ENCODE measurements at regions not wholly inside any gene's neighbourhood (a gene's known extent, or its start where the extent isn't known, plus 50 kb on each side); places are given as distances from the start of the nearest gene placed in this dataset.

DNA sequence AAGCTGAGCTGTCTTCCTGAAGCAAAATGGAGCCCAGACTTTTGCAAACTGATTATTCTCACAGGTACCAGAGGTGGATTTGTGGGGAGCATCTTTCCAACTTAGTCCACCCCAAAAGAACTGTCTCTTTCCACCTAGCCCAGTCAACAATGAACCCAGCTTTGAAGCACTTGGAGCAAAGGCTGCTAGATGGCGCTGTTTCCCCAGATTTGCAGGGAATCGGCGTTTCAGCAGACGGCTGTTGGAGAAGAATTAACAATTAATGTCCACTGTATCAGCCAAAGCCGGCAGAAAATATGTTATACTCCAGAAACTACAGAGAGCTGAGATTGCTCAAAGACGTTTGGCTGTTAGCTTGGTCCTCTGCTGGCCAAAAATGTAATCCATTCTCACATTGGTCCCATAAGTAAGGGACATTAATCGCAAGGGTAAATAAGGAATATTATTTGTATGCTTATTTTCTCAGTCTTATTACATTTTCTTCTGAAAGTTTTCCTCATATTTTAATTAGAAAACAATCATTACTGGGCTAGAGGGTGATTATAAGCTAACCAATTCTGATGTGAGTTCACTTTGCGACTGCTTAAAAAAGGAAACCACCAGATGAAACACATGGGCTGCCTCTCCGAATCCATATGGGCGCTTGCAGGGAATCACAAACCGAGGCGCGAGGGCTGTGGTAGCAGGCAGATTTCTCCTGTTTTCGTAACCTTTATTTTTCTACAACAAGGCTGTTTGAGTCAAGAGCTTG, 423.8 kb upstream of the MEX3C start:
- TF ChIP-seq, protein P1, sequence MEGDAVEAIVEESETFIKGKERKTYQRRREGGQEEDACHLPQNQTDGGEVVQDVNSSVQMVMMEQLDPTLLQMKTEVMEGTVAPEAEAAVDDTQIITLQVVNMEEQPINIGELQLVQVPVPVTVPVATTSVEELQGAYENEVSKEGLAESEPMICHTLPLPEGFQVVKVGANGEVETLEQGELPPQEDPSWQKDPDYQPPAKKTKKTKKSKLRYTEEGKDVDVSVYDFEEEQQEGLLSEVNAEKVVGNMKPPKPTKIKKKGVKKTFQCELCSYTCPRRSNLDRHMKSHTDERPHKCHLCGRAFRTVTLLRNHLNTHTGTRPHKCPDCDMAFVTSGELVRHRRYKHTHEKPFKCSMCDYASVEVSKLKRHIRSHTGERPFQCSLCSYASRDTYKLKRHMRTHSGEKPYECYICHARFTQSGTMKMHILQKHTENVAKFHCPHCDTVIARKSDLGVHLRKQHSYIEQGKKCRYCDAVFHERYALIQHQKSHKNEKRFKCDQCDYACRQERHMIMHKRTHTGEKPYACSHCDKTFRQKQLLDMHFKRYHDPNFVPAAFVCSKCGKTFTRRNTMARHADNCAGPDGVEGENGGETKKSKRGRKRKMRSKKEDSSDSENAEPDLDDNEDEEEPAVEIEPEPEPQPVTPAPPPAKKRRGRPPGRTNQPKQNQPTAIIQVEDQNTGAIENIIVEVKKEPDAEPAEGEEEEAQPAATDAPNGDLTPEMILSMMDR (IDR thresholded peaks at IDR 0.05; ENCODE audit: insufficient read depth, low read length), result peak; percentile 77
- no peak overlapping the region for H3K4me3 ChIP-seq (ENCODE audit: low read depth, low read length)
- peak; percentile 63 for DNase-seq (ENCODE audit: low read depth)

GRCh38 chr18:51621864-51622160, 424.3 kb upstream of the MEX3C start:
- no peak overlapping the region for H3K4me3 ChIP-seq (ENCODE audit: low read depth, low read length)
- TF ChIP-seq, protein P1 (IDR thresholded peaks at IDR 0.05; ENCODE audit: insufficient read depth, low read length), result no peak
- DNase-seq (ENCODE audit: low read depth), result no peak

DNA sequence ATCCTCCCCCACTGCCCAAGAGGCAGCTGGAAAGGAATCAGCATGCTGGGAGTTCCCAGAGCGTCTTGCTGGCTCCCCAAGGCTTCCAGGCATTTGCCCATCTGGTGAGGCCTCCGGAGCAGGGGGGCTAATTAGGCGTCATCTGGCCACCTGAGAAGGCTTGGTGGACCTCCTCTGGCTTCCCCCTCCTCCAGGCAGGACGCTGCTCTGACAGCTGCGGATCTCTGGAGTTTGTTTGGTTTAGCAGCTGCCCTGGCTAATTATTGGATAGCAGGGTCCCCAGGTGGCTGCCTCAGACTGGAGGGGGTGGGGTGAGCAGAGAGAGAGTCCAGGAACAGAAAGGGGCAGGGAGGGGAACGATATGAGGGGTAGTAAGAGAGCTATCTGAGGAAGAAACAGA, 425.2 kb upstream of the MEX3C start:
- no peak overlapping the region for H3K4me3 ChIP-seq (ENCODE audit: low read depth, low read length)

GRCh38 chr18:51623653-51624052, 426.2 kb upstream of the MEX3C start:
- TF ChIP-seq, protein P1 (IDR thresholded peaks at IDR 0.05; ENCODE audit: insufficient read depth, low read length), result no peak
- no peak for DNase-seq (ENCODE audit: low read depth)
- no peak overlapping the region for H3K4me3 ChIP-seq (ENCODE audit: low read depth, low read length)

More for the DNA sequence above, 425.2 kb upstream of the MEX3C start:
- TF ChIP-seq, protein P1 (IDR thresholded peaks at IDR 0.05; ENCODE audit: insufficient read depth, low read length), result no peak
- no peak for DNase-seq (ENCODE audit: low read depth)

GRCh38 chr18:51630706-51631105, 433.2 kb upstream of the MEX3C start:
- TF ChIP-seq, protein P1 (IDR thresholded peaks at IDR 0.05; ENCODE audit: insufficient read depth, low read length), result no peak
- no peak overlapping the region for H3K4me3 ChIP-seq (ENCODE audit: low read depth, low read length)
- no peak for DNase-seq (ENCODE audit: low read depth)

GRCh38 chr18:51637881-51638280, 440.4 kb upstream of the MEX3C start:
- TF ChIP-seq, protein P1 (IDR thresholded peaks at IDR 0.05; ENCODE audit: insufficient read depth, low read length), result no peak
- H3K4me3 ChIP-seq (ENCODE audit: low read depth, low read length), result no peak overlapping the region
- DNase-seq (ENCODE audit: low read depth), result no peak

DNA sequence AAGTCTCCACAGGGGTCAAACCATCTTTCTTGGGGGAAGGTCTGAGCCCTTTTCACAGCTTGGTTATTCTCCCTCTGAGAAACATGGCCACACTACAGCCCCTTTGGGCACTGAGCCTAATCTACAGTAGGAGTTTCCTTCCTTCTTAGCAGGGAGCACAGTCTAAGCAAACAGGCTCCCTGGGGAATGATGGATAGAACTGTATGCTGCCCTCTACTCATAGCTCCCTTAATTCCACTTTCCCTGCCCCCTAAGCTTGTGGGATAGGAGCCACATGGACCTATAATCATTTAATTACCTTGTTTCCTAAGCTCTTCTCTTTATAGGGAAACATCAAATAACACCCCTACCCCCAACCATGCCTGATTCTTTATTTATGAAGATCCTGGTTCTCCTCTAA, 442.1 kb upstream of the MEX3C start:
- TF ChIP-seq, protein P1 (IDR thresholded peaks at IDR 0.05; ENCODE audit: insufficient read depth, low read length), result no peak

More for the DNA sequence above, 442.1 kb upstream of the MEX3C start:
- no peak overlapping the region for H3K4me3 ChIP-seq (ENCODE audit: low read depth, low read length)
- no peak for DNase-seq (ENCODE audit: low read depth)
